GM12878 (cell line): ENCODE measurements at regions not wholly inside any gene's neighbourhood (a gene's known extent, or its start where the extent isn't known, plus 50 kb on each side); places are given as distances from the start of the nearest gene placed in this dataset.

Source experiments
- CREM ChIP-seq: IDR thresholded peaks from 2 replicates; pipeline ENCODE4 v1.6.1; 2014; ENCODE audit warnings: antibody characterized with exemption, low read depth
- CTCF ChIP-seq, 3 experiments: IDR thresholded peaks in 2 of 3; conservative IDR thresholded peaks in 1 of 3; 2 replicates each; pipeline ENCODE4 v1.5.1; 2011; ENCODE audit warnings: low read depth in 3 of 3, low read length in 3 of 3, mild to moderate bottlenecking in 3 of 3, control low read depth in 2 of 3, moderate library complexity in 2 of 3, inconsistent platforms in 1 of 3, mixed read lengths in 1 of 3; ENCODE audit not compliant: control insufficient read depth in 2 of 3, insufficient read depth in 1 of 3; ENCODE audit errors: extremely low read depth in 1 of 3
- JUND ChIP-seq: IDR thresholded peaks from 2 replicates; pipeline ENCODE4 v1.6.1; 2012; ENCODE audit warnings: low read depth, mild to moderate bottlenecking, low read length, improper control_type of control experiment, moderate library complexity
- POLR2AphosphoS5 ChIP-seq: IDR thresholded peaks from 2 replicates; pipeline ENCODE4 v1.6.1; 2011; ENCODE audit warnings: mild to moderate bottlenecking, low read length, inconsistent platforms
- RAD51 ChIP-seq: fragments of 450-650 bp; IDR thresholded peaks from 2 replicates; pipeline ENCODE4 v1.6.1; 2016; ENCODE audit warnings: moderate library complexity, mild to moderate bottlenecking, inconsistent platforms
- TAF1 ChIP-seq: IDR thresholded peaks from 2 replicates; pipeline ENCODE4 v1.6.1; 2011; ENCODE audit warnings: mild to moderate bottlenecking, low read depth, low read length, borderline replicate concordance
- ZSCAN29 ChIP-seq: fragments of 450-650 bp; IDR thresholded peaks from 2 replicates; pipeline ENCODE4 v1.6.1; 2017; ENCODE audit warnings: mild to moderate bottlenecking, moderate library complexity

- TF ChIP-seq CTCF (IDR thresholded peaks at IDR 0.05 in 2 of 3, conservative IDR thresholded peaks at IDR 0.05 in 1 of 3; ENCODE audit: control insufficient read depth in 2 of 3, extremely low read depth in 1 of 3, insufficient read depth in 1 of 3, low read depth in 3 of 3, low read length in 3 of 3), result no peak
- no peak for TF ChIP-seq CREM
- no peak for TF ChIP-seq RAD51
- no peak for TF ChIP-seq TAF1
- TF ChIP-seq ZSCAN29, result no peak
- TF ChIP-seq JUND, result no peak
- no peak for TF ChIP-seq POLR2AphosphoS5
Observed at GRCh38 chr9:79185866-79186265, 385.9 kb upstream of the TLE4 start.
